Esophagus (tissue), 2 donors: ENCODE measurements at regions not wholly inside any gene's neighbourhood (a gene's known extent, or its start where the extent isn't known, plus 50 kb on each side); places are given as distances from the start of the nearest gene placed in this dataset.
A peak's percentile ranks its signal among the peaks of the same experiment; 100 is the strongest.

ENCODE experiments used
- H3K27ac ChIP-seq, 2 donors: one replicate each; pipeline ENCODE4 v1.5.1; 2013; ENCODE audit warnings: low read depth in 2 of 2, mild to moderate bottlenecking in 2 of 2, inconsistent platforms in 1 of 2, low read length in 1 of 2, moderate library complexity in 1 of 2
- H3K27me3 ChIP-seq, 2 donors: one replicate each; pipeline ENCODE4 v1.6.1; 2013; ENCODE audit warnings: low read length in 2 of 2, control low read depth in 1 of 2, mild to moderate bottlenecking in 1 of 2; ENCODE audit not compliant: insufficient read depth in 2 of 2, control insufficient read depth in 1 of 2
- H3K36me3 ChIP-seq, 2 donors: one replicate each; pipeline ENCODE4 v1.6.1; 2013; ENCODE audit warnings: low read length in 1 of 2; ENCODE audit not compliant: control insufficient read depth in 2 of 2, insufficient read depth in 2 of 2
- H3K4me1 ChIP-seq, 2 donors: one replicate each; pipeline ENCODE4 v1.6.1; 2013; ENCODE audit warnings: low read length in 1 of 2; ENCODE audit not compliant: control insufficient read depth in 2 of 2, insufficient read depth in 2 of 2
- H3K4me3 ChIP-seq, 2 donors: one replicate each; pipeline ENCODE4 v1.5.1; 2013; ENCODE audit warnings: low read length in 2 of 2, mild to moderate bottlenecking in 2 of 2, low read depth in 1 of 2, moderate library complexity in 1 of 2
- H3K9me3 ChIP-seq, 2 donors: one replicate each; pipeline ENCODE4 v1.6.1; 2013; ENCODE audit warnings: mild to moderate bottlenecking in 2 of 2, low read depth in 1 of 2, low read length in 1 of 2, moderate library complexity in 1 of 2; ENCODE audit not compliant: control insufficient read depth in 2 of 2, insufficient read depth in 1 of 2
- WGBS, 2 donors: extraction: QIAGEN DNeasy Blood & Tissue Kit; methylation state at CpG; one replicate each; pipeline ENCODE4 v1.1.7; 2013; 5-methylcytosine and 5-hydroxymethylcytosine counted together
- donor health status: healthy with polysubstance abuse.
- donor health status: Bipolar disorder and iron deficiency.

DNA sequence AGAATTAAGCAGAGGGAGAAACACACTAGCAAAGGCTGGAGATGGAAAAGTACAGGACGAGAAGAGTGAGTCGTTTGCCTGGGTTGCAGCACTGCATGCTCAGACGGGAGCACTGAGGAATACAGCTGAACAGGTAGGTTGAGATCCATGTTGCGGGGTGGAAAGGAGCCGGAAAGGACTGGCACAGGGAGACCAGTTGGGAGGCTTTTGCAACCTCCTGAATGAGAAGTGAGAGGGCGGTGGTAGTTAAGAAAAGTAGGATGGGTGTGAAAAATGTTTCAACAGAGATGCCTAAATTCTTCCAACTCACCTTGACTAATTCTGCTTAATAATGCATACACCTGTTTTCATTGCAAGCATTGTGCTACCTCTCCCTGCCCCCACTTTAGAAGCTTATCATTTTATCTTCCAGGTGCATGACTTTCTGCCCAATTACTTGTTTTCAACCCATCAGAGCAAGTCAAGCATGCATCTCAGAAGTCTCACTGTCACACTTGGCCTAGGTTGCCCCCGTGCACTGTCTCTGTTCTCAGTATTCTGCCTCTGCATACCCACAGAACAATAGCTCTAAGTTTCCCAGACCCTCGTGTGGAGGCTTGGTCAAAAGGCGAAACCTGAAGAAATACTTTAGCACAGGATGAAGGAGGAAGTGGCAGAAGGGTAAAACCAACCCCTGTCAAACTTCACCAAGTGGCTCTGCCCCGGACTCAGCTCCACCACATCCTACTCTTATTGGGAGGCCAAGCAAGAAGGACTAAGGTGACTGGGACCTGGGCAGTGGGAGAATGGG is 199.3 kb upstream of the BCL6 start:
- WGBS, 2 donors = 61 to 72% methylated on average over 10 of the region's 10 CpGs
- peak overlapping the region; percentile 35 for H3K27ac ChIP-seq
- no peak overlapping the region for H3K4me3 ChIP-seq
- H3K9me3 ChIP-seq = no peaks in the 10 kb centered on the region
- H3K4me1 ChIP-seq = peaks cover 0 to 12% of the 10 kb centered on the region in 2 donors
- H3K27me3 ChIP-seq = no peaks in the 10 kb centered on the region
- H3K36me3 ChIP-seq = no peaks in the 10 kb centered on the region

DNA sequence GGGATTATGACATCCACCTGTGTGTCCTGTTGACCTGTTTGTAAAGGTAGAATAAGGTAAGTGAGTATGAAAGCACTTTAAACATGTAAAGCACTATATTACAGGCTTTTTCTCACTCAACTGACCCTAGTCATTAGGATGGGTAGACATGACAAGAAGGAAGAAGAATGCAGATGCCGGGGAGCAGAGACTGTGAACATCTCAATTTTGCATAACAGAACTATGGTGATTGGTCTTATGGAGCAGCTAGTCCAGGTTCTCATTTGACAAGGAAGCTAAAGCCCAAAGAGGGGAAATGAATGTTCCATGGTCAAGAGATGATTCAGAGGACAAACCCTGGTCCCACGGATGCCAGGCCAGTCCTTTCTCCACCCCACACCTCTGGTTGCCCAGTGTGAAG is 200.1 kb upstream of the BCL6 start:
- Histone ChIP-seq H3K4me1 (peaks cover 0 to 12% of the 10 kb centered on the region in 2 donors), H3K27me3 (no peaks in the 10 kb centered on the region), H3K27ac (no peak overlapping the region), H3K4me3 (no peak overlapping the region), H3K9me3 (no peaks in the 10 kb centered on the region), H3K36me3 (no peaks in the 10 kb centered on the region)
- 80 to 83% methylated on average over 2 of the region's 2 CpGs for WGBS, 2 donors

DNA sequence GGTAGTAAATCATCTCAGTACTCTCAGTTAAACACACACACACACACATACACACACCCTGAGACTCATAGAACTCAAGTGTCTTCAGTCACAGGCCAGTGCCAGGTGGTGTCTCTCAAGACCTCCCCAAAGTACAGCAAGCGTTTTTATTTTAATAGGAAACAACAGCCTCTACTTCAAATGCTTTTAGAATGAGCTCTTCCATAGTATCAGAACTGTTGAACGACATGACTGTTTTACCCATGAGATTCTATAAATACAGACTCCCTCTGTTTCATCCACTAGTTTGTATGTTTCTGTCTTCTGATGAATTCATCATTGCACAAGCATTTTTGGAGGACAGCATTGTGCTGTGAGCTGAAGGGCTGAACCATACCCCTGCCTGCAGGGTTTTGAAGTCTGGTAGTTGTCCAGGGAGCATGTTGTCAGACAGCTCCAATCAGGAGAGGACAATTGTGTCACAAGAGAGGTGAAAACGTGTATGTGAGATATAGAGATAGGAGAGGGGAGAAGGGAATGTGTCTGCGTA is 201.0 kb upstream of the BCL6 start:
- H3K4me1 ChIP-seq = peaks cover 0 to 12% of the 10 kb centered on the region in 2 donors
- H3K4me3 ChIP-seq = no peak overlapping the region
- no peaks in the 10 kb centered on the region for H3K27me3 ChIP-seq
- H3K36me3 ChIP-seq = no peaks in the 10 kb centered on the region
- H3K9me3 ChIP-seq = no peaks in the 10 kb centered on the region
- no peak overlapping the region for H3K27ac ChIP-seq
- 59 to 65% methylated on average over 4 of the region's 4 CpGs for WGBS, 2 donors

DNA sequence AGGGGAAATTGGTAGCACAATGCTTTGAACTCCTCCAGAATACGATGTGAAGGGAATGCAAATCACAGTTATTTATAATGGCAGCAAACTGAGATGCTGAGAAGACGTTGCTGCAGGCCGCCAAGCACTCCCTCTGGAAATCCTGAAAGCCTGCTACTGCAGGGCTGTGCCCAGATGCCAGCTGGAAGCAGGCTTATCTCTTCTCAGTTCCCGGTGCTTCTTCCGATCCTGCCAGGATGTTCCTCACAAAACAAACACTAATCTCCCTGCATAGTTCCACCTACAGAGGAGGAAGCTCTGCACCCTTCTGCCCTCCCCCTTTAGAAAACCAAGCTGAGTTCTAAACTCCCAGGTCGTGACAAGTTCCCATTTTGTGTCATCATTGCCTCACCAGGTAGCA is 201.7 kb upstream of the BCL6 start:
- no peaks in the 10 kb centered on the region for H3K27me3 ChIP-seq
- H3K4me3 ChIP-seq = no peak overlapping the region
- no peaks in the 10 kb centered on the region for H3K9me3 ChIP-seq
- H3K4me1 ChIP-seq = peaks cover 0 to 12% of the 10 kb centered on the region in 2 donors
- no peak overlapping the region for H3K27ac ChIP-seq
- no peaks in the 10 kb centered on the region for H3K36me3 ChIP-seq
- 36 to 44% methylated on average over 6 of the region's 6 CpGs for WGBS, 2 donors

DNA sequence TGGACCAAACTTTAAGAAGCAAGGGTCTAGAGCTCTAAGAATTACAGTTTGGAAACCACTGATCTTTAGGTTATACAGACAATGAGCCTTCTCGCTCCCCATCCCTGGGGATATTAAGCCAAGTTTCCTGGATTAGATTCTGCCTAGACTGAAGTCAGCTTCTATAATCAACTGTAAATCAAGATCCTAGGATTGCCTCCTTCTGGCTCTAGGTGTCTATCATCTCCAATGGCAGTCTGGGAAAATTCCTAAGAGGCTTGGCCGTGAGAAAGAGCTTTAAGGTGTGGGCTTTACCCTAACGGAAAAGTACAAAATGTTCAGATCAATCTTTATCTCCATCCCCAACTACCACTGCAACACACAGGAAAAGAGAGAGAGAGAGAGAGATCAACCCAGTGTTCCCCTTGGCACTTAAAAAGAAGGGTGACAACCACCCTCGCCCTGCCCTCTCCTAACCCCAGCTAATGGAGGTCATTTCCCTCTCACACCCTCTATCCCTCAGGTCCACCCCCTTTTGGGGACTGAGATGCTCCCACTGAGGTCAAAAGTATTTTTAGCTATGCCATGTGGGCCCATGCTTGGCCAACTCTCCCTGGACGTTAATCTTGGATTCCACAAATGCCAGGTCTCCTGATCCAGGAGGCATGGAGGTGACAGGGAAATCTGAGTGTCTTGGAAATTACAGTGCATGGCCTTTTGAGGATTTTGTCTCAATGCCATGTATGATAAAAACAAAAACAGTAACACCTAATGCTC is 202.8 kb upstream of the BCL6 start:
- 90% methylated on average over 5 of the region's 5 CpGs for WGBS, 2 donors
- Histone ChIP-seq H3K4me3 (no peak overlapping the region), H3K27me3 (no peaks in the 10 kb centered on the region), H3K9me3 (no peaks in the 10 kb centered on the region), H3K36me3 (no peaks in the 10 kb centered on the region), H3K27ac (no peak overlapping the region), H3K4me1 (peaks cover 0 to 12% of the 10 kb centered on the region in 2 donors)

DNA sequence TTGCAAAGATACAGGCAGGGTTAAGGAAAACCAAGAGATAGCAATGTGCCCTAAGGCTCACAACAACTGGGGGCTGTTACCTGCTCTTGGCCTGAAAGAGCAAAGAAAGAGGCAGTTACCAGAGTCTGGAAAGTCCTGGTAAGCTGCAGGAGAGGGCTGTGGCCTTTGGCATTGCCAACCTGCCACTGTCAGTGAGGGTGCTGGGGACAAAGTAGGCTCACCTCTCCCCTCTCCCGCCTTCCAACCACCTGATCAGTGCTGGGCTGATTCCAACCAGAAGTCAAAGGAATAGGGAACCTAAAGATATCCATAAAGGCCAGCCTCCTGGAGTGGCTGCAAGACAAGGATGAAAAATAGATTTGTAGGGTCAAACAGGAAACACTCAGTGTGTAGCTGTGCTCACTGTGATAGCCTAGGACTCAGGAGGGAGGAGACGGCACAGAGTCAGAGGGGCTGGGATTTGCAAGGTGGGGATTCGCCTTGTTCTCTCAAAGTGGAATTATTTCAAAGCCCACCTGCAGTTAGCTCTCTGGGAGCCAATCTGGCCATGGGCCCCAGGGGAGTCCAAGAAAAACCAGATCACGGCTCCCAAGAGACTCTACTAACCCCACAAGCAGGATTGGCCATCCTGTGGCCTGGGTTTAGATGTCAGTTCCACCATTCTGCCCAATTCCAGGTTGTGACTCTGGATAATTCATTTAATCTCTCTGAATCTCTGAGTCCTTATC is 204.0 kb upstream of the BCL6 start:
- H3K9me3 ChIP-seq = no peaks in the 10 kb centered on the region
- 92 to 94% methylated on average over 4 of the region's 4 CpGs for WGBS, 2 donors
- H3K27me3 ChIP-seq = no peaks in the 10 kb centered on the region
- H3K36me3 ChIP-seq = no peaks in the 10 kb centered on the region
- H3K4me1 ChIP-seq = peaks cover 0 to 10% of the 10 kb centered on the region in 2 donors
- H3K27ac ChIP-seq = no peak overlapping the region
- no peak overlapping the region for H3K4me3 ChIP-seq

DNA sequence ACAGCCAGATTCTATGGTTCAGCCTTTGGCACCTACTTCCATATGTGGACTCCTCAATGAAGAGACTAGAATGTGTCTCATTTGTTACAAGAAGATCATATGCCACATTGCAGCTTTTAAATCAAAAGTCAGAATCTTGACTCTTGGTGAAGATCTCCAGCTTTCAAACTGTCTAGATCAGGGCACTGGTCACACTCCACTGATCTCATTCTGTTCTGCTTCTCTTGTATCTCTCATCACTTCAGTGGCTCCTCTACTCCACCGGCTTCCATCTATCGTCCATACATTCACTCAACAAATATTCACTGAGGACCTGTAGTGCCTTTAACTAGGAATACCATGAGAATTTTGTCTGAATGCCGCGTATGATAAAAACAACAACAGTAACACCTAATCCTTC is 203.3 kb upstream of the LPP start:
- Histone ChIP-seq H3K27me3 (no peaks in the 10 kb centered on the region), H3K4me1 (peaks cover 0 to 4% of the 10 kb centered on the region in 2 donors), H3K27ac (no peak overlapping the region), H3K36me3 (no peaks in the 10 kb centered on the region), H3K9me3 (no peaks in the 10 kb centered on the region), H3K4me3 (no peak overlapping the region)
- 93 to 96% methylated on average over 4 of the region's 4 CpGs for WGBS, 2 donors

DNA sequence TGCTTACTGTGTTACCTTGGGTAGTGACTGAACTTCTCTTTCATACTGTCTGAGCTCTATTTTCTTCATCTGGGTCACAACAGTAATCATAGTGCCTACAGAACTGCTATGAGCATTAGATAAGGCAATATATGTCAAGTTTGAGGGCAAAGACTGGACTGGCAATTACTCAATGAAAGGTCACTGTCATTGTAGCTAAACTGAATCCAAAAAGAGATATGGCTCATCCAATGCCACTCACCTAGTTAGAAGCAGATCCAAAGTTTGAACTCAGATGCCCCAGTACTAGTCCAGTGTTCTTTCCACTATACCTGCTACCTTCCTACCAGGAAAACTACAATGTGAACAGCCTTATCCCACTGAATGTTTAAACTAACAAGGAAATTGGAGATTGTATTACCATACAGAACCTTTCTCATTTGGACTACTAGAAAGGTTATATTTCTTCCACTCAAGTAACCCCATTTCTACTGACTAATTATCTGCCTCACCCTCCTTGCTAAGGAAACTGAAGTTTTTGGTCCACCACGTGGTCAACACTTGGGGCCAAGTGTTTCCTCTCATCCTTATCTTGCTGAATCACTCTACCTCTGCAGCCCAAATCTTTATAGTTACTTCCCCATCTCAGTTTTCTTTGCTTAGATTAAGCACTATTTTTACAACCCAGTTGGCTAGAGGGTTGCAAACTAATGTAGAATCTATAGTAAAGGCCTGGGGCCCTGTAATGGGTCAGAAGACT is 202.3 kb upstream of the LPP start:
- Histone ChIP-seq H3K36me3 (no peaks in the 10 kb centered on the region), H3K27me3 (no peaks in the 10 kb centered on the region), H3K9me3 (no peaks in the 10 kb centered on the region), H3K4me1 (peaks cover 0 to 2% of the 10 kb centered on the region in 2 donors), H3K4me3 (no peak overlapping the region), H3K27ac (no peak overlapping the region)
- WGBS, 2 donors = 36 to 63% methylated on average over 1 of the region's 1 CpG

DNA sequence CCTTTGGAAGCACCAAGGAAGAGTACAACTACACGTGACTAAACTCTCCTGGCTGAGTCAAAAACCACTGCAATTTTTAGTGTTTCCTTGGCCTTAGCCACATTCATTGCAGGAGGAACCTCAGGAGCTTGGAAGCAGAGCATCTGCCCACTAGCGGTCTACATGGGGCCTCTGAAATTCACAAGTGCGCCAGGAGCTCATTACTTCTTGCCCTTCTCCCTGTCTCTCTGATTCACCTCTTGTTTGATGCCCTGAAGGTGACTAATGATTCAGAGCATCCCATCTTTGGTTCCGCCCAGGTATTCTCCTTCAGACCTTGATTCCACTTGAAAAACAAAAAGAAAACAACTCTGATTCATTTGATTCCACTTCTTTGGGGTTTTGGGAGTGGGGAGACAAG is 201.1 kb upstream of the LPP start:
- Histone ChIP-seq H3K4me3 (no peak overlapping the region), H3K36me3 (no peaks in the 10 kb centered on the region), H3K27ac (no peak overlapping the region), H3K9me3 (no peaks in the 10 kb centered on the region), H3K27me3 (no peaks in the 10 kb centered on the region), H3K4me1 (no peaks in the 10 kb centered on the region)
- 85 to 86% methylated on average over 4 of the region's 4 CpGs for WGBS, 2 donors
